ENCODE measurements at regions not wholly inside any gene's neighbourhood (a gene's known extent, or its start where the extent isn't known, plus 50 kb on each side); places are given as distances from the start of the nearest gene placed in this dataset.
"Not testable (repeated sequence)": the region's sequence is repeated elsewhere in the genome, so short reads cannot be mapped to it uniquely, and the experiment has no call there.

- no peaks in the 10 kb centered on the region for H3K36me3 Mint-ChIP-seq (ENCODE audit: insufficient read depth, unreplicated experiment)
- no peak overlapping the region for H3K4me3 Mint-ChIP-seq (ENCODE audit: unreplicated experiment)
- H3K9me3 Mint-ChIP-seq (ENCODE audit: unreplicated experiment) = no peaks in the 10 kb centered on the region
- intact Hi-C loops (cut with micrococcal nuclease) = no loop called here
- H3K27me3 Mint-ChIP-seq (ENCODE audit: insufficient read depth, unreplicated experiment) = no peaks in the 10 kb centered on the region
- no TSS peak for BruUV-seq (replicated peaks)
- no peak for TF ChIP-seq CTCF (IDR thresholded peaks at IDR 0.05; ENCODE audit: unreplicated experiment)
- CTCF ChIA-PET = interaction anchor here (2.9 kb wide), 1 partner anchor 155 kb away, joined by 27 read pairs; no protein-coding TSS in a partner anchor
- POLR2A ChIA-PET = interaction anchor here (0.8 to 1.2 kb wide), 2 partner anchors 12 to 973 kb away, joined by 3 to 5 read pairs; no protein-coding TSS in a partner anchor
- DNase-seq (ENCODE audit: unreplicated experiment) = no peak
- peaks cover 18% of the 10 kb centered on the region for H3K4me1 Mint-ChIP-seq (ENCODE audit: insufficient read depth, unreplicated experiment)
- no peak overlapping the region for H3K27ac Mint-ChIP-seq (ENCODE audit: low read depth, unreplicated experiment)
Measured at GRCh38 chr3:22732641-22733040, 470.5 kb upstream of the UBE2E2 start.

GRCh38 chr3:22734207-22734606 is 468.9 kb upstream of the UBE2E2 start:
- DNase-seq (ENCODE audit: unreplicated experiment) = no peak
- no peak for TF ChIP-seq CTCF (IDR thresholded peaks at IDR 0.05; ENCODE audit: unreplicated experiment)
- no TSS peak for BruUV-seq (replicated peaks)
- ChIA-PET CTCF (interaction anchor here (0.5 kb wide), 1 partner anchor 1026 kb away, joined by 3 read pairs; no protein-coding TSS in a partner anchor), POLR2A (interaction anchor here (0.7 kb wide), 1 partner anchor 149 kb away, joined by 3 read pairs; no protein-coding TSS in a partner anchor)
- H3K4me1 Mint-ChIP-seq (ENCODE audit: insufficient read depth, unreplicated experiment) = peaks cover 18% of the 10 kb centered on the region
- H3K9me3 Mint-ChIP-seq (ENCODE audit: unreplicated experiment) = no peaks in the 10 kb centered on the region
- no peak overlapping the region for H3K27ac Mint-ChIP-seq (ENCODE audit: low read depth, unreplicated experiment)
- intact Hi-C loops (cut with micrococcal nuclease) = no loop called here
- H3K27me3 Mint-ChIP-seq (ENCODE audit: insufficient read depth, unreplicated experiment) = no peaks in the 10 kb centered on the region
- no peaks in the 10 kb centered on the region for H3K36me3 Mint-ChIP-seq (ENCODE audit: insufficient read depth, unreplicated experiment)
- H3K4me3 Mint-ChIP-seq (ENCODE audit: unreplicated experiment) = no peak overlapping the region

- DNase-seq (ENCODE audit: unreplicated experiment) = peak; percentile 32
- intact Hi-C loops (cut with micrococcal nuclease) = no loop called here
- no peaks in the 10 kb centered on the region for H3K36me3 Mint-ChIP-seq (ENCODE audit: insufficient read depth, unreplicated experiment)
- H3K27me3 Mint-ChIP-seq (ENCODE audit: insufficient read depth, unreplicated experiment) = no peaks in the 10 kb centered on the region
- H3K9me3 Mint-ChIP-seq (ENCODE audit: unreplicated experiment) = no peaks in the 10 kb centered on the region
- no peak overlapping the region for H3K27ac Mint-ChIP-seq (ENCODE audit: low read depth, unreplicated experiment)
- H3K4me3 Mint-ChIP-seq (ENCODE audit: unreplicated experiment) = no peak overlapping the region
- peaks cover 18% of the 10 kb centered on the region for H3K4me1 Mint-ChIP-seq (ENCODE audit: insufficient read depth, unreplicated experiment)
- no peak for TF ChIP-seq CTCF (IDR thresholded peaks at IDR 0.05; ENCODE audit: unreplicated experiment)
- CTCF ChIA-PET = interaction anchor here (0.5 to 1.0 kb wide), 3 partner anchors 153 to 1025 kb away, joined by 3 to 4 read pairs (median 3); no protein-coding TSS in a partner anchor
- POLR2A ChIA-PET = interaction anchor here (0.6 kb wide), 1 partner anchor 19 kb away, joined by 3 read pairs; no protein-coding TSS in a partner anchor
- BruUV-seq (replicated peaks) = no TSS peak
Measured at GRCh38 chr3:22734756-22735155, 468.4 kb upstream of the UBE2E2 start.

- Mint-ChIP-seq H3K36me3 (ENCODE audit: insufficient read depth, unreplicated experiment) (no peaks in the 10 kb centered on the region), H3K4me3 (ENCODE audit: unreplicated experiment) (no peak overlapping the region), H3K4me1 (ENCODE audit: insufficient read depth, unreplicated experiment) (peaks cover 13% of the 10 kb centered on the region), H3K27me3 (ENCODE audit: insufficient read depth, unreplicated experiment) (no peaks in the 10 kb centered on the region), H3K27ac (ENCODE audit: low read depth, unreplicated experiment) (no peak overlapping the region), H3K9me3 (ENCODE audit: unreplicated experiment) (no peaks in the 10 kb centered on the region)
- no peak for DNase-seq (ENCODE audit: unreplicated experiment)
- intact Hi-C loops (cut with micrococcal nuclease) = no loop called here
- ChIA-PET POLR2A (no interaction called here), CTCF (interaction anchor here (0.6 to 1.0 kb wide), 2 partner anchors 153 to 197 kb away, joined by 3 to 4 read pairs; no protein-coding TSS in a partner anchor)
- no peak for TF ChIP-seq CTCF (IDR thresholded peaks at IDR 0.05; ENCODE audit: unreplicated experiment)
- BruUV-seq (replicated peaks) = no TSS peak
Measured at GRCh38 chr3:22735373-22735772, 467.8 kb upstream of the UBE2E2 start.

GRCh38 chr3:22743386-22743785 is 459.7 kb upstream of the UBE2E2 start:
- H3K4me1 Mint-ChIP-seq (ENCODE audit: insufficient read depth, unreplicated experiment); intact Hi-C loops (cut with micrococcal nuclease); H3K36me3 Mint-ChIP-seq (ENCODE audit: insufficient read depth, unreplicated experiment); H3K27ac Mint-ChIP-seq (ENCODE audit: low read depth, unreplicated experiment); DNase-seq (ENCODE audit: unreplicated experiment); H3K27me3 Mint-ChIP-seq (ENCODE audit: insufficient read depth, unreplicated experiment); H3K4me3 Mint-ChIP-seq (ENCODE audit: unreplicated experiment); POLR2A ChIA-PET; BruUV-seq (replicated peaks); H3K9me3 Mint-ChIP-seq (ENCODE audit: unreplicated experiment): not testable (repeated sequence)
- CTCF ChIA-PET = interaction anchor here (1.2 kb wide), 1 partner anchor 14 kb away, joined by 4 read pairs; no protein-coding TSS in a partner anchor

Data from MCF 10A (cell line).